ENCODE measurements at regions not wholly inside any gene's neighbourhood (a gene's known extent, or its start where the extent isn't known, plus 50 kb on each side); places are given as distances from the start of the nearest gene placed in this dataset.

DNA sequence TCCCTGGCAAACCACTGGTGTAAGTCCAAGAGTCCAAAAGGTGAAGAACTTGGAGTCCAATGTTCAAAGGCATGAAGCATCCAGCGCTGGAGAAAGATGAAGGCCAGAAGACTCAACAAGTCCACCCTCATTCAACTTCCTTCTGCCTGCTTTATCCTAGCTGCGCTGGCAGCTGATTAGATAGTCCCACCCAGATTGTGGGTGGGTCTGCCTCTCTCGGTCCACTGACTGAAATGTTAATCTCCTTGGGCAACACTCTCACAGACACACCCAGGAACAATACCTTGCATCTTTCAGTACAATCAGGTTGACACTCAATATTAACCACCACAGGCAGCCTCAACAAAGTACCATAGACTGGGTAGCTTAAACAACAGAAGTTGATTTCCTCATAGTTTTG lies 245.9 kb upstream of the IGF1R start:
- TF ChIP-seq, protein P1, sequence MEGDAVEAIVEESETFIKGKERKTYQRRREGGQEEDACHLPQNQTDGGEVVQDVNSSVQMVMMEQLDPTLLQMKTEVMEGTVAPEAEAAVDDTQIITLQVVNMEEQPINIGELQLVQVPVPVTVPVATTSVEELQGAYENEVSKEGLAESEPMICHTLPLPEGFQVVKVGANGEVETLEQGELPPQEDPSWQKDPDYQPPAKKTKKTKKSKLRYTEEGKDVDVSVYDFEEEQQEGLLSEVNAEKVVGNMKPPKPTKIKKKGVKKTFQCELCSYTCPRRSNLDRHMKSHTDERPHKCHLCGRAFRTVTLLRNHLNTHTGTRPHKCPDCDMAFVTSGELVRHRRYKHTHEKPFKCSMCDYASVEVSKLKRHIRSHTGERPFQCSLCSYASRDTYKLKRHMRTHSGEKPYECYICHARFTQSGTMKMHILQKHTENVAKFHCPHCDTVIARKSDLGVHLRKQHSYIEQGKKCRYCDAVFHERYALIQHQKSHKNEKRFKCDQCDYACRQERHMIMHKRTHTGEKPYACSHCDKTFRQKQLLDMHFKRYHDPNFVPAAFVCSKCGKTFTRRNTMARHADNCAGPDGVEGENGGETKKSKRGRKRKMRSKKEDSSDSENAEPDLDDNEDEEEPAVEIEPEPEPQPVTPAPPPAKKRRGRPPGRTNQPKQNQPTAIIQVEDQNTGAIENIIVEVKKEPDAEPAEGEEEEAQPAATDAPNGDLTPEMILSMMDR (IDR thresholded peaks at IDR 0.05), result no peak
- TF ChIP-seq POLR2A (IDR thresholded peaks at IDR 0.05), result no peak
